Activated CD4-positive, alpha-beta T cell treated with anti-CD3 and anti-CD28 coated beads, Interleukin-2, amount 10 ng/mL, durations not matched to agents 7 days and 5 days (primary cell): ENCODE measurements at regions not wholly inside any gene's neighbourhood (a gene's known extent, or its start where the extent isn't known, plus 50 kb on each side); places are given as distances from the start of the nearest gene placed in this dataset.

Source experiments
- CTCF ChIA-PET: fragments of 350-600 bp; sonication (Branson Sonifier 250); formaldehyde crosslinking; loops from one replicate; lab custom pipeline; 2021; ENCODE audit warnings: antibody characterized with exemption; lab: Charles Lee
- POLR2A ChIA-PET: fragments of 350-600 bp; sonication (Branson Sonifier 250); formaldehyde crosslinking; loops from one replicate; lab custom pipeline; 2021; ENCODE audit warnings: antibody characterized with exemption; lab: Charles Lee
- DNase-seq: peaks from one replicate; pipeline ENCODE4 v3.0.0-alpha.2; 2020
- H3K27ac Mint-ChIP-seq: one replicate; pipeline ENCODE4 v1.8.0; 2021; ENCODE audit warnings: mild to moderate bottlenecking, moderate library complexity, mixed read lengths
- H3K27me3 Mint-ChIP-seq: one replicate; pipeline ENCODE4 v1.8.0; 2021; ENCODE audit warnings: mixed read lengths
- H3K36me3 Mint-ChIP-seq: one replicate; pipeline ENCODE4 v1.8.0; 2021; ENCODE audit warnings: low read depth, mixed read lengths
- H3K4me1 Mint-ChIP-seq: one replicate; pipeline ENCODE4 v1.8.0; 2021; ENCODE audit warnings: mixed read lengths
- H3K4me3 Mint-ChIP-seq: one replicate; pipeline ENCODE4 v1.8.0; 2021; ENCODE audit warnings: mild to moderate bottlenecking, moderate library complexity, mixed read lengths
- H3K9me3 Mint-ChIP-seq: one replicate; pipeline ENCODE4 v1.8.0; 2021; ENCODE audit warnings: mixed read lengths

DNA sequence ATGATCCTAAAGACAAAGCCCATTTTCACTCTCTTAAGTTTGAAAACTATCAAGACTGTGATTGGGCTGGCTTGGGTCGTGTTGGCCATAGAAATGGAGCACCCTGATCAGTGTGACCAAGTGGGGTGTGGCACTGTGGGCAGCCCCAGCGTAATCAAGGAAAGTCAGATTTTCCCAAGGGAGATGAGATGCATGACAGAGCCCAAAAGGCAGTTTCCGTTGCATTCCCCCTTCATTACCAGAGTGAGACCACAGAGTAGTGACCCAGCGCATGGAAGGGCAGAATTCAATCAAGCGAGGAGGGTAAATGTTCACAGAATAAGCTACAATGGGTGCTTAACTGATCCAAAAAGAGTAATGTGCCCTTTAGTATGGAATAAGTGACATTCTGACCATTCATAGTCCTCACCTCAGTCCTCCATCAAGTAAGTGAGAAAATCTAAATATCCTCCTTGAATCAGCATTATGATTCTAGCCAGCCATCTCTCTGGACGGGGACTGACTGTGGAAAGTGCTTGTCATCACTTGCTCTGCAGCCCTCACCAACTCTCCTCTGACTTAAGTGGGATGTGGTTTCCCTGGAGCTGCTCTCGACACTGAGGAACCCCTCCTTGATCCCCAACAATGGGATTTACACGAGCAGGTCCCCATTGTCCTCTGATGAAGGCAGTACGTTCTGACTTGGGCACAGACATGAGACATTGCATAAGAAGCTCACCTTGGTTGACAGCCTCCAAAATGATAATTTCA lies 430.5 kb downstream of the OCA2 start:
- ChIA-PET CTCF (no interaction called here), POLR2A (no interaction called here)
- Mint-ChIP-seq H3K4me3 (no peak overlapping the region), H3K27ac (no peak overlapping the region), H3K27me3 (no peaks in the 10 kb centered on the region), H3K4me1 (peaks cover 9% of the 10 kb centered on the region), H3K36me3 (no peaks in the 10 kb centered on the region), H3K9me3 (peaks cover 11% of the 10 kb centered on the region)
- DNase-seq: no peak

DNA sequence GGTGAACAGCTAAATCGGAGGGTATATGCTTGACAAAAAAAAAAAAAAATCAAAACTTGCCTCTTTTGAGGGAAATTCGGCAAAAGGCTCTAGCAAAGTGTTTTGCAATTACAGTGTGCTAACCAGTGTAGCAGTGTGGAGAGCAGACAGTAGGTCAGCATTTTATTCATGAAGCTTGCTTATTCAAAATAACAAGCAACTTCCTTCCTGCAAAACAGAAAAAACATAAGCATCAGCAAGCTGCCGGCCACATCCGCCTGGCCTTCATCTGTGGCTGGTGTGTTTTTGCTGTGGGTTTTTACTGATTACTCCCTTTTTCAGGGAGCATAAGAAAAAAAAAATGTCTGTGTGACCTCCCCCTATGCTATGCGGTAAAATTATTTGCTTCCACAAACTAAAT lies 434.1 kb downstream of the OCA2 start:
- peak; percentile 10 for DNase-seq
- POLR2A ChIA-PET: no interaction called here
- Mint-ChIP-seq H3K27ac (peak overlapping the region; percentile 84), H3K9me3 (peaks cover 2% of the 10 kb centered on the region), H3K4me1 (peaks cover 9% of the 10 kb centered on the region), H3K36me3 (no peaks in the 10 kb centered on the region), H3K27me3 (no peaks in the 10 kb centered on the region), H3K4me3 (no peak overlapping the region)
- CTCF ChIA-PET: no interaction called here

DNA sequence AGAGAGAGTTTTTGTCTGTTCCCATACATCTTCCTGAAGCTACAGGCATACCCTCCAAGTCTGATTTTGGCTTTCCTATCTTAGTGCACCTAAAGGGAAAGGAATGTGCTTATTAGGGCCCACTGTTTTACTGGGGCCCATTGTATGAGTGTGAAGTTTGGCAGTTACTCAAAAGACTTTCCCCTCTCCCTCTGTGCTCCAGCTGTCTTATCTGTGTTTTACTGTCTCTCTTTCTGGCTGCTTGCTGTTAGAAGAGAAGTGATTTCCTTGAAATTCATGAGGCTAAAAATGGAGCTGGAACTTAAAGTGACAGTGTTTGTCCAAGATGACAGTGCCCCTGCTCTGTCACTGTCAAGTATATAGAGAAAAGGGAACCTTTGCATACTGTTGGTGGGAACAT lies 436.2 kb downstream of the OCA2 start:
- Mint-ChIP-seq H3K36me3 (no peaks in the 10 kb centered on the region), H3K27me3 (no peaks in the 10 kb centered on the region), H3K27ac (no peak overlapping the region), H3K4me1 (peaks cover 9% of the 10 kb centered on the region), H3K9me3 (peaks cover 2% of the 10 kb centered on the region), H3K4me3 (no peak overlapping the region)
- DNase-seq: no peak
- POLR2A ChIA-PET: no interaction called here
- CTCF ChIA-PET: no interaction called here

DNA sequence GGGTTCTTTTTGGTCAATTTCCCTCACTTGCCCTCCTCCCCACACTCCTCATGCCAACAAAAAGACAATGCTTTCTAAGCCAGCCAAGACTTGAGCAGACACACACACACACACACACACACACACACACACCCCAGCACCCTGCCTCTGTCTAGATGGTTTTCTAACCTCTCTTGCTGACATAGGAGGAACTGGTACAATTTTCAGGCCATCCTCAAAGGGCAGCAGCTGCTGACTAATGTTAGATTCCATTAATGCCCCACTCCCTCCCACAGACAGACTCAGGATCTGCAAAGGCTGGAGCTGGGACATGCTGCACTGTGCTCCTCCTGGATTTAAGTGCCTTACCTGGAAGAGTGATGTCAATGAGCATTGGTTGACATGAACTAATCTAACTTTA lies 438.4 kb downstream of the OCA2 start:
- Mint-ChIP-seq H3K4me3 (no peak overlapping the region), H3K4me1 (peaks cover 9% of the 10 kb centered on the region), H3K9me3 (peaks cover under 1% of the 10 kb centered on the region), H3K27ac (no peak overlapping the region), H3K36me3 (no peaks in the 10 kb centered on the region), H3K27me3 (no peaks in the 10 kb centered on the region)
- POLR2A ChIA-PET: no interaction called here
- no peak for DNase-seq
- CTCF ChIA-PET: no interaction called here

DNA sequence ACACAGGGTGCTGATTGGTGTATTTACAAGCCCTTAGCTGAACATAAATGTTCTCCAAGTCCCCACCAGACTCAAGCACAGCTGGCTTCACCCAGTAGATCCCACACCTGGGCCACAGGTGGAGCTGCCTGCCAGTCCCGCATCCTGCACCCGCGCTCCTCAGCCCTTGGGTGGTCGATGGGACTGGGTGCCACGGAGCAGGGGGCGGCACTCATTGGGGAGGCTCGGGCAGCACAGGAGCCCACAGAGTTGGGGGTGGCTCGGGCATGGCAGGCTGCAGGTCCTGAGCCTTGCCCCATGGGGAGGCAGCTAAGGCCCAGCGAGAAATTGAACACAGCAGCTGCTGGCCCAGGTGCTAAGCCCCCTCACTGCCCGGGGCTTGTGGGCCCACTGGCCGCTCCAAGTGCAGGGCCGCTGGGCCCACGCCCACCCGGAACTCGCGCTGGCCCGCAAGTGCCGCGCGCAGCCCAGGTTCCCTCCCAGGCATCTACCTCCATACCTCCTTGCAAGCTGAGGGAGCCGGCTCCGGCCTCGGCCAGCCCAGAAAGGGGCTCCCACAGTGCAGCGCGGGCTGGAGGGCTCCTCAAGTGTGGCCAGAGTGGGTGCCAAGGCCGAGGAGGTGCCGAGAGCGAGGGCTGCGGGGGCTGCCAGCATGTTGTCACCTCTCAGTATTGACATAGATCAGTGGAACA lies 442.7 kb downstream of the OCA2 start:
- H3K36me3 Mint-ChIP-seq: no peaks in the 10 kb centered on the region
- no peaks in the 10 kb centered on the region for H3K27me3 Mint-ChIP-seq
- CTCF ChIA-PET: no interaction called here
- no peak overlapping the region for H3K4me3 Mint-ChIP-seq
- peaks cover 11% of the 10 kb centered on the region for H3K9me3 Mint-ChIP-seq
- no peak overlapping the region for H3K27ac Mint-ChIP-seq
- POLR2A ChIA-PET: no interaction called here
- no peak for DNase-seq
- no peaks in the 10 kb centered on the region for H3K4me1 Mint-ChIP-seq

DNA sequence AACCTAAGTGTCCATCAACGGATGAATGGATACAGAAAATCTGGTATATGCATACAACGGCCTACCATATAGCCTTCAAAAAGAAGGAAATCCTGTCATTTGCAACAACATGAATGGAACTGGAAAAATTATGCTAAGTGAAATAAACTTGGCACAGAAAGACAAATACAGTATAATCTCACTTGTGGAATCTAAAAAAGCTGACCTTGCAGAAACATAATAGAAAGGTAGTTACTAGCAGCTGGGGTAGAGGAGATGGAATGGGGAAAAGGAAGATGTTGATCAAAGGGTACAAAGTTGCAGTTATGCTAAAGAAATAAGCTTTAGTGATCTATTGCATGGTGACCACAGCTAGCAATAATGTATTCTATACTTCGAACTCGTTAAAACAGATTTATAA lies 444.1 kb downstream of the OCA2 start:
- no peaks in the 10 kb centered on the region for H3K4me1 Mint-ChIP-seq
- no peak overlapping the region for H3K4me3 Mint-ChIP-seq
- CTCF ChIA-PET: no interaction called here
- POLR2A ChIA-PET: no interaction called here
- DNase-seq: no peak
- H3K27me3 Mint-ChIP-seq: no peaks in the 10 kb centered on the region
- no peak overlapping the region for H3K27ac Mint-ChIP-seq
- no peaks in the 10 kb centered on the region for H3K36me3 Mint-ChIP-seq
- H3K9me3 Mint-ChIP-seq: peaks cover 11% of the 10 kb centered on the region

DNA sequence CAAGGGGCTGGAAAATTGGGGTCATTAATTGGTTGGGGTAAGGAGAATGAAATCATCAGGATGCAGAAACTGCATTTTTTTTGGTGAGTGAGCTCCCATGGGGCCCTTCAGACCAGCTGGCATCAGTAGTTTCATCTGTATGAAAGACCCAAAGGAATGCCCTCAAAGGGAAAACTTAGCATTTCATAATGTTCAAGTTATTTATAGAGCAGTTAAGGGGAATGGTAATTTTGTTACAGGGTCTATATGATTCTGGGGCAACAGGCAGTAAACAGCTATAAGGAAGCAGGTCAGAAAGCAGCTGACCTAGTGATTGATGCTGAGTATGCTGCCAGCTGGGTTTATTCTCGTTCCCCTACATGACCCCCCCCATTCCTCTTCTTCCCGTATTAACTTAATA lies 448.9 kb downstream of the OCA2 start:
- H3K4me1 Mint-ChIP-seq: no peaks in the 10 kb centered on the region
- peaks cover 16% of the 10 kb centered on the region for H3K9me3 Mint-ChIP-seq
- POLR2A ChIA-PET: no interaction called here
- no peaks in the 10 kb centered on the region for H3K27me3 Mint-ChIP-seq
- H3K27ac Mint-ChIP-seq: no peak overlapping the region
- no peak for DNase-seq
- H3K36me3 Mint-ChIP-seq: no peaks in the 10 kb centered on the region
- CTCF ChIA-PET: no interaction called here
- no peak overlapping the region for H3K4me3 Mint-ChIP-seq

DNA sequence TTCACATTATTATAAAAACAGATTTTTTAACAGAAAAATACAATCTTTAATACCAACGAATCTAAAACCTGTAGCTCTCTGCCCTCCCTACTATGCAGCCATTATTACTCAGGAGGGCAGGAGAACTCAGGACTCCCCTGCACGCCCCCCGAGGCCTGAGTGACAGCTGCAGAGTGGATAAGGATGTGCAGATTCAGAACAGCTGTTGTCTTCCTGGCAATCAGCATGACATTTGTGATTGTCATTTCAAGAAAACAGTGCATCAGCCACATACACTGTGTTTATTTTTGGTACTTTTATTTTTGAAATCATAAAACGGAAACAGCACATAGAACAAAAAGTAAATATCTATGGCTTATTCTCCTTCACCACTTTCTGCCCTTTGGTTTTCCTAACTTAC lies 450.8 kb downstream of the OCA2 start:
- Mint-ChIP-seq H3K4me3 (no peak overlapping the region), H3K27me3 (no peaks in the 10 kb centered on the region), H3K4me1 (no peaks in the 10 kb centered on the region), H3K27ac (no peak overlapping the region), H3K9me3 (peaks cover 14% of the 10 kb centered on the region), H3K36me3 (no peaks in the 10 kb centered on the region)
- ChIA-PET CTCF (interaction anchor here (0.7 kb wide), 1 partner anchor 50 kb away, joined by 5 read pairs; no protein-coding TSS in a partner anchor), POLR2A (no interaction called here)
- no peak for DNase-seq

DNA sequence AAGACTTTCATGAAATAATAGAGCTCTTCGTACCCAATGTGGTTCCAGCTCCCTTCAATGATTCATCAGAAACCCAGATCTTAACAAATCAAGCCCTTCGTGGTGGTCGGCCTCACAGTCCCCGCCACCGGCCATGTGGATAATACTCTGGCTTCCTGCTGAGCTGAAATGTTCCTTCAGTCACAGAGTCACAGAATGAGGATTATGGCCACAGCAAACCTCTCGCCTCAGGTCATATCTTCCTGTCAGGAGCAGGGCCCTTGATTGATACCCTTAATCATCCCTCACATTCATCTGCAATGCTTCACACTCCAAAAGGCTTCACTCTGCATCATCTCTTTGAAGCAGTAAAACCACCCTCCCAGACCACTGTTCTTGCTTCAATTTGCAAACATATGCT lies 452.6 kb downstream of the OCA2 start:
- H3K36me3 Mint-ChIP-seq: no peaks in the 10 kb centered on the region
- H3K27me3 Mint-ChIP-seq: no peaks in the 10 kb centered on the region
- POLR2A ChIA-PET: no interaction called here
- no peak for DNase-seq
- CTCF ChIA-PET: no interaction called here
- H3K4me1 Mint-ChIP-seq: no peaks in the 10 kb centered on the region
- peaks cover 22% of the 10 kb centered on the region for H3K9me3 Mint-ChIP-seq
- H3K4me3 Mint-ChIP-seq: no peak overlapping the region
- H3K27ac Mint-ChIP-seq: no peak overlapping the region

DNA sequence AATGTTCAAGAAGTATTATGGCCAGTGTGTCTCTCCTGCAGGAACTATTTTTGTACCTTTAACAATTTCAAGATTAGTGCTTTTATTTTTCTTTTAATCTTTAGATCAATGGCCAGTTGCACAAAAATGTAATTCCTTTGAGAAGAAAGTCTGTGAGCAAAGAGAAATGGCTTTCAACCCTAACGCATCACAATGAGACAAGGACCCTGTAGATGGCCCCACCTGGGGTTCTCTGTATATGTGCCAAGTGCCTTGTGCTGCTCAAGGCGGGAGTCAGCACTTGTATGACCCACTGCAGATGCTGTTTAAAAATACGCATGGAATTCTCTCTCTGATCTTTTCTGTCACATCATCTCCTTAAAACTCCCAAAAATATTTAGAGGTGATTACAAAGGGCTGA lies 453.4 kb downstream of the OCA2 start:
- Mint-ChIP-seq H3K4me1 (no peaks in the 10 kb centered on the region), H3K27ac (no peak overlapping the region), H3K9me3 (peaks cover 26% of the 10 kb centered on the region), H3K36me3 (no peaks in the 10 kb centered on the region), H3K27me3 (no peaks in the 10 kb centered on the region), H3K4me3 (no peak overlapping the region)
- POLR2A ChIA-PET: no interaction called here
- DNase-seq: no peak
- CTCF ChIA-PET: no interaction called here

DNA sequence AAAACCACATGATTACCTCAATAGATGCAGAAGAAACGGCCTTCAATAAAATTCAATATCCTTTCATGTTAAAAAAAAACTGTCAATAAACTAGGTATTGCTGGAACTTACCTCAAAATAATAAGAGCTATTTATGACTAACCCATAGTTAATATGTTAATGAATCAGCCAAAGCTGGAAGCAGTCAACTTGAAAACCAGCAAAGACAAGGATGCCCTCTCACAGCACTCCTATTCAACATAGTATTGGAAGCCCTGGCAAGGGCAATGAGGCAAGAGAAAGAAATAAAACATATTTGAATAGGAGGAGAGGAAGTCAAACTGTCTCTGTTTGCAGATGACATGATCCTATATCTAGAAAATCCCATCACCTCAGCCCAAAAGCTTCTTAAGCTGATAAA lies 456.1 kb downstream of the OCA2 start:
- Mint-ChIP-seq H3K27ac (no peak overlapping the region), H3K27me3 (no peaks in the 10 kb centered on the region), H3K4me1 (no peaks in the 10 kb centered on the region), H3K36me3 (no peaks in the 10 kb centered on the region), H3K9me3 (peaks cover 32% of the 10 kb centered on the region), H3K4me3 (no peak overlapping the region)
- CTCF ChIA-PET: no interaction called here
- POLR2A ChIA-PET: no interaction called here
- no peak for DNase-seq

DNA sequence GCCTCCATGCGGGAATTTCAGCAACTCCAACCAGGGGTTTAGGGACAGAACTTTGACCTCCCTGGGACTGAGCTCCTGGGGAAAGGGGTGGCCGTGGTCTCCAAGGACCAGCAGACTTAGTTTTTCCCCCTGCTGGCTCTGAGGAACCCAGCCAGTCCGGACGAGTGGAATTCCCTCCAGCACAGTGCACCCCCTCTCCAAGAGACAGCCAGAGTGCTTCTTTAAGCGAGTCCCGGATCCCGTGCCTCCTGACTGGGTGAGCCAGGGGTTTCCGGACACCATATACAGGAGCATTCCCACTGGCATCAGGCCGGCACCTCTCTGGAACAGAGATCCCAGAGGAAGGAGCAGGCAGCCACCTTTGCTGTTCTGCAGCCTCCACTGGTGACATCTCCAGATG lies 459.5 kb downstream of the OCA2 start:
- no peaks in the 10 kb centered on the region for H3K36me3 Mint-ChIP-seq
- H3K4me1 Mint-ChIP-seq: no peaks in the 10 kb centered on the region
- peaks cover 25% of the 10 kb centered on the region for H3K9me3 Mint-ChIP-seq
- H3K27me3 Mint-ChIP-seq: no peaks in the 10 kb centered on the region
- ChIA-PET POLR2A (no interaction called here), CTCF (no interaction called here)
- no peak for DNase-seq
- H3K27ac Mint-ChIP-seq: no peak overlapping the region
- H3K4me3 Mint-ChIP-seq: no peak overlapping the region

DNA sequence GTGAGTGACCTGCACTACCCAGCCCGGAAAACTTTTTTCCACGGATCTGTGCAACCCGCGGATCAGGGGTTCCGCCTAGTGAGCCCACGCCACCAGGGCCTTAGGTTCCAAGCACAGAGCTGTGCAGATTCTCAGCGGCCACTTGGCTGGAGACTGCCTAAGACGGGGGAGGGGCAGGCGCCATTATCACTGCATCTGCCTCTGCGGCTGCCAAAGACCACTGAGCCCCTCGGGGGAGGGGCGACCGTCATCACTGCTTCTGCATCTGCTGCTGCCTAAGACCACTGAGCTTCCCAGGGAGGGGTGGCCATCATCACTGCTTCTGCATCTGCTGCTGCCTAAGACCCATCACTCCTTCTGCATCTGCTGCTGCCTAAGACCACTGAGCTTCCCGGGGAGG lies 460.2 kb downstream of the OCA2 start:
- Mint-ChIP-seq H3K4me3 (no peak overlapping the region), H3K4me1 (no peaks in the 10 kb centered on the region), H3K27ac (no peak overlapping the region), H3K9me3 (peaks cover 25% of the 10 kb centered on the region), H3K27me3 (no peaks in the 10 kb centered on the region), H3K36me3 (no peaks in the 10 kb centered on the region)
- POLR2A ChIA-PET: no interaction called here
- CTCF ChIA-PET: no interaction called here
- no peak for DNase-seq

DNA sequence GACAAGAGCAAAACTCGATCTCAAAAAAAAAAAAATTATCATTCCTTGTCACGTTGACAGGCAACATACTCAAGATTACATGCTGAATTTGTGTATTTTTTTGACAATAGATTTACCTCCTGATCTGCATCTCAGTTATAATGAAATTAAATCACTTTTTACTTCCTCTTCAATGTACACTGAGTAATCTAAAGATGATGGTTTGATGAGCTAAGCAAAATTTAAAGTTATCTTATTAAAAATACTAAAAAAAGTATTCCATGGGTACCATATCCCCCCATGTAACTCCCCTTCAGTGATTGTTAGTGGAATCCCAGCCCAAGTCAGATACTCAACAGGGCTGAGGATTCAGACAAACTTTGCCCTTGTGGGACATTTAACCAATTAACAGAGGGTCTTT lies 463.2 kb downstream of the OCA2 start:
- Mint-ChIP-seq H3K27ac (no peak overlapping the region), H3K36me3 (no peaks in the 10 kb centered on the region), H3K4me3 (no peak overlapping the region), H3K9me3 (peaks cover 16% of the 10 kb centered on the region), H3K27me3 (no peaks in the 10 kb centered on the region), H3K4me1 (no peaks in the 10 kb centered on the region)
- CTCF ChIA-PET: no interaction called here
- POLR2A ChIA-PET: no interaction called here
- DNase-seq: no peak
